CD4-positive, alpha-beta memory T cell (primary cell): ENCODE measurements at regions not wholly inside any gene's neighbourhood (a gene's known extent, or its start where the extent isn't known, plus 50 kb on each side); places are given as distances from the start of the nearest gene placed in this dataset.

Experiments used
- CTCF ChIA-PET: fragments of 350-600 bp; sonication (Branson Sonifier 250); formaldehyde crosslinking; loops from one replicate; lab custom pipeline; 2021; ENCODE audit warnings: inconsistent platforms; ENCODE audit not compliant: partially characterized antibody; lab: Charles Lee
- POLR2A ChIA-PET: fragments of 350-600 bp; sonication (Branson Sonifier 250); formaldehyde crosslinking; loops from one replicate; lab custom pipeline; 2021; ENCODE audit not compliant: partially characterized antibody; lab: Charles Lee
- DNase-seq, 5 donors: peaks; one replicate each; pipeline versions ENCODE4 v3.0.0 to v3.0.0-alpha.2; 2020 to 2022; ENCODE audit warnings: mixed read lengths in 1 of 5
- H3K27ac ChIP-seq: one replicate; pipeline ENCODE4 v1.7.0; 2013; ENCODE audit warnings: low read depth, low read length
- H3K27me3 ChIP-seq: 2 replicates; pipeline ENCODE4 v1.7.0; 2013; ENCODE audit warnings: mild to moderate bottlenecking, low read length, moderate library complexity; ENCODE audit not compliant: insufficient read depth
- H3K36me3 ChIP-seq: 2 replicates; pipeline ENCODE4 v1.7.0; 2013; ENCODE audit warnings: mild to moderate bottlenecking, low read length, moderate library complexity; ENCODE audit not compliant: insufficient read depth
- H3K4me1 ChIP-seq: 2 replicates; pipeline ENCODE4 v1.7.0; 2013; ENCODE audit warnings: mild to moderate bottlenecking, low read length, moderate library complexity; ENCODE audit not compliant: insufficient read depth
- H3K4me3 ChIP-seq, 2 donors: one replicate each; pipeline ENCODE4 v1.7.0; 2013; ENCODE audit warnings: low read length in 2 of 2, mild to moderate bottlenecking in 1 of 2
- H3K9me3 ChIP-seq, 2 donors: one replicate each; pipeline ENCODE4 v1.7.0; 2013; ENCODE audit warnings: low read length in 2 of 2, control low read depth in 1 of 2; ENCODE audit not compliant: control insufficient read depth in 1 of 2
- H3K27ac Mint-ChIP-seq, 7 donors: one replicate each; pipeline ENCODE4 v1.8.0; 2020 to 2021; ENCODE audit warnings: mixed read lengths in 7 of 7, mild to moderate bottlenecking in 6 of 7, inconsistent platforms in 3 of 7, moderate library complexity in 3 of 7
- H3K27me3 Mint-ChIP-seq, 2 donors: one replicate each; pipeline ENCODE4 v1.8.0; 2020 to 2021; ENCODE audit warnings: mixed read lengths in 2 of 2
- H3K36me3 Mint-ChIP-seq, 2 donors: one replicate each; pipeline ENCODE4 v1.8.0; 2020 to 2021; ENCODE audit warnings: mixed read lengths in 2 of 2, inconsistent platforms in 1 of 2, mild to moderate bottlenecking in 1 of 2
- H3K4me1 Mint-ChIP-seq, 4 donors: one replicate each; pipeline ENCODE4 v1.8.0; 2020 to 2021; ENCODE audit warnings: mixed read lengths in 4 of 4, mild to moderate bottlenecking in 1 of 4
- H3K4me3 Mint-ChIP-seq, 8 donors: one replicate each; pipeline ENCODE4 v1.8.0; 2020 to 2021; ENCODE audit warnings: mixed read lengths in 8 of 8, mild to moderate bottlenecking in 7 of 8, moderate library complexity in 6 of 8, inconsistent platforms in 3 of 8
- H3K9me3 Mint-ChIP-seq, 8 donors: one replicate each; pipeline ENCODE4 v1.8.0; 2020 to 2021; ENCODE audit warnings: mixed read lengths in 8 of 8, mild to moderate bottlenecking in 5 of 8, inconsistent platforms in 3 of 8, moderate library complexity in 1 of 8
- intact Hi-C: fragments of 100-400 bp; cut with micrococcal nuclease; formaldehyde crosslinking; loops from one replicate; pipeline ENCODE4 v1.15.1; 2023

GRCh38 chr5:143870362-143870761 is 58.4 kb downstream of the HMHB1 start:
- peaks cover 0 to 2% of the 10 kb centered on the region in 2 donors for H3K27me3 Mint-ChIP-seq
- no peaks in the 10 kb centered on the region for H3K36me3 Mint-ChIP-seq
- POLR2A ChIA-PET, result no interaction called here
- CTCF ChIA-PET, result no interaction called here
- intact Hi-C loops, result no loop called here
- no peak overlapping the region for H3K27ac Mint-ChIP-seq
- no peak overlapping the region for H3K4me3 Mint-ChIP-seq
- Histone ChIP-seq H3K4me3 (no peak overlapping the region), H3K27me3 (no peaks in the 10 kb centered on the region), H3K4me1 (no peaks in the 10 kb centered on the region), H3K36me3 (no peaks in the 10 kb centered on the region), H3K27ac (no peak overlapping the region), H3K9me3 (no peaks in the 10 kb centered on the region)
- no peak for DNase-seq
- no peaks in the 10 kb centered on the region for H3K9me3 Mint-ChIP-seq
- H3K4me1 Mint-ChIP-seq, result no peaks in the 10 kb centered on the region

DNA sequence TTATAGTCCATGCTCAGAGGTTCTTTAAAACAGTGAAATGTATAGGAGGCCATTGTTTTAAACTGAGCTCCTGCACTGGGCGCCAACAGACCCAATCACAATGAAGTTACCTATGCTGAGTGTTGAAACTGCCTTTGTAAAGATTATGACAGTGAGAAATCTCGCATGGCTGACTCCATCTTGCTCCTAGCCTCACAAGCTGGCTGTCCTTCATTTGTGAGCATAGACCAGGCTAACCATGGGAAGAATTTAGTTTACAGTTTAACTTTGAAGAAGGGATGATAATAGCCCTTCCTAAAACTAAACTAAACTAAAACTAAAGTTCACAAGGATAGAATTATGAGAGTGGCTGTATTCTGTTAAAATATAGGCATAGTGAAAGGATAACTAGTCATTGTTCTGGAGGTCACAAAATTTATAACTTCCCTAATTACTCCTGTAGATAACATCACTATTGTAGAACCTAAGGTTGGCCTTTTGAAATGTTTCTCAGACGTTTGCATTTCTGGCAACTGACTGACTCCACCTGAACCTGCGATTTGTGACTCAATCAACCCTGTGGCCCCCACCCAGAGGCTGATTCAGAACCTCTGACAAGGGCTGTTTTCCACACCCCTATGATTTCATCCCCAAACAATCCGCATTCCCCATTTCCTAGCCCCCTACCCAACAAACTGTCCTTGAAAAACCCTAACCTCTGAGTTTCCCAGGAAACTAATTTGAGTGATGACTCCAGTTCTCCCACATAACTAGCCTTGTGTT is 59.1 kb downstream of the HMHB1 start:
- H3K27ac Mint-ChIP-seq, result no peak overlapping the region
- Histone ChIP-seq H3K4me3 (no peak overlapping the region), H3K36me3 (no peaks in the 10 kb centered on the region), H3K27ac (no peak overlapping the region), H3K9me3 (no peaks in the 10 kb centered on the region), H3K27me3 (no peaks in the 10 kb centered on the region), H3K4me1 (no peaks in the 10 kb centered on the region)
- no peak for DNase-seq
- intact Hi-C loops, result no loop called here
- no peaks in the 10 kb centered on the region for H3K9me3 Mint-ChIP-seq
- H3K27me3 Mint-ChIP-seq, result peaks cover 0 to 2% of the 10 kb centered on the region in 2 donors
- no peaks in the 10 kb centered on the region for H3K4me1 Mint-ChIP-seq
- H3K36me3 Mint-ChIP-seq, result no peaks in the 10 kb centered on the region
- ChIA-PET POLR2A (no interaction called here), CTCF (no interaction called here)
- H3K4me3 Mint-ChIP-seq, result no peak overlapping the region

GRCh38 chr5:143871672-143872071 is 59.7 kb downstream of the HMHB1 start:
- H3K9me3 ChIP-seq, result no peaks in the 10 kb centered on the region
- no peak overlapping the region for H3K4me3 ChIP-seq
- H3K27me3 ChIP-seq, result no peaks in the 10 kb centered on the region
- ChIA-PET POLR2A (no interaction called here), CTCF (no interaction called here)
- Mint-ChIP-seq H3K36me3 (no peaks in the 10 kb centered on the region), H3K27ac (no peak overlapping the region), H3K4me3 (no peak overlapping the region), H3K9me3 (no peaks in the 10 kb centered on the region), H3K4me1 (no peaks in the 10 kb centered on the region), H3K27me3 (peaks cover 0 to 2% of the 10 kb centered on the region in 2 donors)
- no peaks in the 10 kb centered on the region for H3K4me1 ChIP-seq
- intact Hi-C loops, result no loop called here
- no peak overlapping the region for H3K27ac ChIP-seq
- H3K36me3 ChIP-seq, result no peaks in the 10 kb centered on the region
- no peak for DNase-seq

DNA sequence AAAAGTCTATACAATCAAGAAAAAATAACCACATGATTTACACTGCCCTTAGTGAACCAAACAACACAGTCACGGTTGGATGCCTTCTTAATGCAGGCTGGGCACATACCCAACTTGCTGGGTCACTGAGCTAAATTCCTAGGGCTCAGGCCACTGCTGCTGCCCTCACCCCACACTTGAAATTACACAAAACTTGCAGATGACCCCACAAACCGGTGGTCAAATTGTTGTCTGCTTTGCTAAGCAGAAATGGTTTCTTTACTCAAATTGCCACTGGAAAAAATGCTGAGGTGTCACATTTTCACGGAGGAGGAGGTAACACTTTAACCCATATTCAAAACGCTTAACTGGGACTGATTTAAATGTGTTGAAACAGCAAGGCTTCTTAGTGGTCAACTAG is 62.4 kb downstream of the HMHB1 start:
- peaks cover 0 to 2% (median 0%) of the 10 kb centered on the region in 4 donors for H3K4me1 Mint-ChIP-seq
- no peaks in the 10 kb centered on the region for H3K4me1 ChIP-seq
- no peaks in the 10 kb centered on the region for H3K9me3 Mint-ChIP-seq
- H3K36me3 ChIP-seq, result no peaks in the 10 kb centered on the region
- POLR2A ChIA-PET, result no interaction called here
- no peak overlapping the region for H3K27ac ChIP-seq
- H3K27me3 ChIP-seq, result no peaks in the 10 kb centered on the region
- CTCF ChIA-PET, result no interaction called here
- intact Hi-C loops, result no loop called here
- H3K4me3 Mint-ChIP-seq, result no peak overlapping the region
- no peak overlapping the region for H3K27ac Mint-ChIP-seq
- H3K27me3 Mint-ChIP-seq, result peaks cover 2 to 3% of the 10 kb centered on the region in 2 donors
- no peaks in the 10 kb centered on the region for H3K36me3 Mint-ChIP-seq
- H3K9me3 ChIP-seq, result no peaks in the 10 kb centered on the region
- no peak for DNase-seq
- no peak overlapping the region for H3K4me3 ChIP-seq

- Mint-ChIP-seq H3K27ac (no peak overlapping the region), H3K9me3 (no peaks in the 10 kb centered on the region), H3K27me3 (peaks cover 2 to 3% of the 10 kb centered on the region in 2 donors), H3K4me1 (peaks cover 0 to 2% (median 0%) of the 10 kb centered on the region in 4 donors), H3K4me3 (no peak overlapping the region), H3K36me3 (no peaks in the 10 kb centered on the region)
- intact Hi-C loops, result no loop called here
- Histone ChIP-seq H3K27ac (no peak overlapping the region), H3K4me3 (no peak overlapping the region), H3K27me3 (no peaks in the 10 kb centered on the region), H3K9me3 (no peaks in the 10 kb centered on the region), H3K4me1 (no peaks in the 10 kb centered on the region), H3K36me3 (no peaks in the 10 kb centered on the region)
- no peak for DNase-seq
- POLR2A ChIA-PET, result no interaction called here
- CTCF ChIA-PET, result interaction anchor here (0.7 kb wide), 1 partner anchor 9 kb away, joined by 3 read pairs; no protein-coding TSS in a partner anchor
Measured at GRCh38 chr5:143877196-143877595, 65.2 kb downstream of the HMHB1 start.

DNA sequence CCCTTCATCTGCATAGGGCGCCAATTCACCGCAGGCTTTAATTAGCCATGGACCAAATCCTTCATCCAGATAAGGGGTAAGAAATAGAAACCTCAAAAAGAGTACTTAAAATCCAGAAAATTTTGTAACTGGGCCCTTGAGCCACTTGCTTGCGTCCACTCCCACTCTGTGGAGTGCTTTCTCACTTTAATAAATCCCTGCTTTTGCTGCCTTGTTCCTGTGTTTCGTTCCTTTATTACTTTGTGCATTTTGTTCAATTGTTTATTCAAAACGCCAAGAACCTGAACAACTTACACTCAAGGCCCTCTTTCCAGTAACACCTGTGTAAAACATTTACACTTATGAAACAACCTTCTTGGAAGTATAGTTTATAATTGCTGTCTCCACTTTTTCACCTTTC is 66.5 kb downstream of the HMHB1 start:
- Histone ChIP-seq H3K4me1 (no peaks in the 10 kb centered on the region), H3K27ac (no peak overlapping the region), H3K4me3 (no peak overlapping the region), H3K36me3 (no peaks in the 10 kb centered on the region), H3K27me3 (no peaks in the 10 kb centered on the region), H3K9me3 (no peaks in the 10 kb centered on the region)
- no peak for DNase-seq
- ChIA-PET POLR2A (no interaction called here), CTCF (no interaction called here)
- Mint-ChIP-seq H3K36me3 (no peaks in the 10 kb centered on the region), H3K4me1 (peaks cover 0 to 2% (median 0%) of the 10 kb centered on the region in 4 donors), H3K4me3 (no peak overlapping the region), H3K27ac (no peak overlapping the region), H3K9me3 (no peaks in the 10 kb centered on the region), H3K27me3 (peaks cover 2 to 3% of the 10 kb centered on the region in 2 donors)
- intact Hi-C loops, result no loop called here

- no peaks in the 10 kb centered on the region for H3K36me3 Mint-ChIP-seq
- H3K27me3 Mint-ChIP-seq, result peaks cover 2 to 3% of the 10 kb centered on the region in 2 donors
- H3K9me3 Mint-ChIP-seq, result no peaks in the 10 kb centered on the region
- no peaks in the 10 kb centered on the region for H3K9me3 ChIP-seq
- H3K27ac ChIP-seq, result no peak overlapping the region
- peaks cover 0 to 2% (median 0%) of the 10 kb centered on the region in 4 donors for H3K4me1 Mint-ChIP-seq
- intact Hi-C loops, result no loop called here
- no peaks in the 10 kb centered on the region for H3K36me3 ChIP-seq
- H3K27ac Mint-ChIP-seq, result no peak overlapping the region
- ChIA-PET CTCF (no interaction called here), POLR2A (no interaction called here)
- H3K27me3 ChIP-seq, result no peaks in the 10 kb centered on the region
- no peak overlapping the region for H3K4me3 Mint-ChIP-seq
- H3K4me3 ChIP-seq, result no peak overlapping the region
- no peak for DNase-seq
- H3K4me1 ChIP-seq, result no peaks in the 10 kb centered on the region
Measured at GRCh38 chr5:143879646-143880045, 67.7 kb downstream of the HMHB1 start.
